Stomach (tissue), 8 donors: ENCODE measurements at regions not wholly inside any gene's neighbourhood (a gene's known extent, or its start where the extent isn't known, plus 50 kb on each side); places are given as distances from the start of the nearest gene placed in this dataset.
A peak's percentile ranks its signal among the peaks of the same experiment; 100 is the strongest.

ENCODE experiments used
- DNase-seq, 2 donors: peaks; one replicate each; pipeline versions ENCODE4 v3.0.0 to v3.0.0-alpha.2; 2013 to 2019
- H3K27ac ChIP-seq, 5 donors: fragments of 200-600 bp in 4 of 5; sonication (generic) in 4 of 5; one replicate each; pipeline ENCODE4 v1.5.1; 2013 to 2019; ENCODE audit warnings: mild to moderate bottlenecking in 1 of 5, moderate library complexity in 1 of 5
- H3K27me3 ChIP-seq, 3 donors: fragments of 200-600 bp; sonication (generic); one replicate each; pipeline ENCODE4 v1.5.1; 2017 to 2019; ENCODE audit warnings: mixed run types in 1 of 3
- H3K36me3 ChIP-seq, 4 donors: fragments of 200-600 bp; sonication (generic); 1 replicate in 3 of 4; 2 replicates in 1 of 4; pipeline ENCODE4 v1.5.1; 2016 to 2019
- H3K4me1 ChIP-seq, 4 donors: fragments of 200-600 bp; sonication (generic); one replicate each; pipeline ENCODE4 v1.5.1; 2016 to 2019
- H3K4me3 ChIP-seq, 4 donors: fragments of 200-600 bp; sonication (generic) in 3 of 4; one replicate each; pipeline ENCODE4 v1.5.1; 2016 to 2019; ENCODE audit warnings: mild to moderate bottlenecking in 1 of 4
- H3K9me3 ChIP-seq, 4 donors: fragments of 200-600 bp; sonication (generic); one replicate each; pipeline ENCODE4 v1.5.1; 2016 to 2019
- EP300 ChIP-seq: sonication (generic); formaldehyde crosslinking; IDR thresholded peaks from one replicate; pipeline ENCODE4 v1.6.1; 2017; ENCODE audit warnings: antibody characterized with exemption
- POLR2A ChIP-seq, 4 donors: fragments of 450-650 bp; IDR thresholded peaks; one replicate each; pipeline ENCODE4 v1.6.1; 2016; ENCODE audit warnings: antibody characterized with exemption in 4 of 4, control low read depth in 2 of 4, mild to moderate bottlenecking in 1 of 4, moderate library complexity in 1 of 4
- POLR2AphosphoS5 ChIP-seq, 3 donors: sonication (generic); formaldehyde crosslinking; IDR thresholded peaks; one replicate each; pipeline ENCODE4 v1.6.1; 2016; ENCODE audit warnings: antibody characterized with exemption in 3 of 3
- WGBS, 5 donors: extraction: QIAGEN DNeasy Blood & Tissue Kit in 3 of 5; methylation state at CpG; one replicate each; pipeline versions ENCODE4 v1.1.5 to v1.1.7; 2013 to 2018; 5-methylcytosine and 5-hydroxymethylcytosine counted together
- intact Hi-C: fragments of 100-400 bp; cut with DNase I; formaldehyde crosslinking; loops from one replicate; pipeline ENCODE4 v1.15.1; 2023; ENCODE audit warnings: low total_unique reads
- TF ChIP-seq, protein P1 (sequence below), 7 experiments: fragments of 450-650 bp in 4 of 7; fragments of 200-600 bp in 3 of 7; sonication (generic) in 3 of 7; IDR thresholded peaks; one replicate each; pipeline ENCODE4 v1.5.1; 2016 to 2019; ENCODE audit warnings: antibody characterized with exemption in 7 of 7, control low read depth in 2 of 7, mild to moderate bottlenecking in 1 of 7
- donor health status: healthy with polysubstance abuse.
- donor health status: Bipolar disorder and iron deficiency.
- donor health status: healthy.

- Histone ChIP-seq H3K9me3 (no peaks in the 10 kb centered on the region), H3K4me1 (peaks cover 0 to 9% (median 4%) of the 10 kb centered on the region in 4 donors), H3K36me3 (no peaks in the 10 kb centered on the region), H3K27me3 (no peaks in the 10 kb centered on the region), H3K4me3 (no peak overlapping the region), H3K27ac (no peak overlapping the region)
- WGBS, 5 donors: 60 to 95% (median 76%) methylated on average over 1 of the region's 1 CpG
- intact Hi-C loops: no loop called here
- DNase-seq: no peak
- TF ChIP-seq POLR2A (IDR thresholded peaks at IDR 0.05) (no peak), EP300 (no peak), POLR2AphosphoS5 (IDR thresholded peaks at IDR 0.05) (no peak)
- TF ChIP-seq, protein P1, sequence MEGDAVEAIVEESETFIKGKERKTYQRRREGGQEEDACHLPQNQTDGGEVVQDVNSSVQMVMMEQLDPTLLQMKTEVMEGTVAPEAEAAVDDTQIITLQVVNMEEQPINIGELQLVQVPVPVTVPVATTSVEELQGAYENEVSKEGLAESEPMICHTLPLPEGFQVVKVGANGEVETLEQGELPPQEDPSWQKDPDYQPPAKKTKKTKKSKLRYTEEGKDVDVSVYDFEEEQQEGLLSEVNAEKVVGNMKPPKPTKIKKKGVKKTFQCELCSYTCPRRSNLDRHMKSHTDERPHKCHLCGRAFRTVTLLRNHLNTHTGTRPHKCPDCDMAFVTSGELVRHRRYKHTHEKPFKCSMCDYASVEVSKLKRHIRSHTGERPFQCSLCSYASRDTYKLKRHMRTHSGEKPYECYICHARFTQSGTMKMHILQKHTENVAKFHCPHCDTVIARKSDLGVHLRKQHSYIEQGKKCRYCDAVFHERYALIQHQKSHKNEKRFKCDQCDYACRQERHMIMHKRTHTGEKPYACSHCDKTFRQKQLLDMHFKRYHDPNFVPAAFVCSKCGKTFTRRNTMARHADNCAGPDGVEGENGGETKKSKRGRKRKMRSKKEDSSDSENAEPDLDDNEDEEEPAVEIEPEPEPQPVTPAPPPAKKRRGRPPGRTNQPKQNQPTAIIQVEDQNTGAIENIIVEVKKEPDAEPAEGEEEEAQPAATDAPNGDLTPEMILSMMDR (IDR thresholded peaks at IDR 0.05): no peak
These were observed 278.1 kb upstream of the JAG1 start for GRCh38 chr20:10951904-10952303.

- H3K4me3 ChIP-seq: no peak overlapping the region
- H3K9me3 ChIP-seq: no peaks in the 10 kb centered on the region
- peaks cover 0 to 9% (median 4%) of the 10 kb centered on the region in 4 donors for H3K4me1 ChIP-seq
- no peaks in the 10 kb centered on the region for H3K27me3 ChIP-seq
- intact Hi-C loops: no loop called here
- TF ChIP-seq EP300: no peak
- TF ChIP-seq, protein P1 (IDR thresholded peaks at IDR 0.05): no peak
- no peak for TF ChIP-seq POLR2A (IDR thresholded peaks at IDR 0.05)
- no peak for TF ChIP-seq POLR2AphosphoS5 (IDR thresholded peaks at IDR 0.05)
- no peak for DNase-seq
- H3K36me3 ChIP-seq: no peaks in the 10 kb centered on the region
- WGBS, 5 donors: 74 to 90% (median 90%) methylated on average over 2 of the region's 2 CpGs
- H3K27ac ChIP-seq: no peak overlapping the region
These were observed 279.6 kb upstream of the JAG1 start for GRCh38 chr20:10953437-10953836.

- Histone ChIP-seq H3K4me3 (no peak overlapping the region), H3K4me1 (peaks cover 0 to 9% (median 4%) of the 10 kb centered on the region in 4 donors), H3K36me3 (no peaks in the 10 kb centered on the region), H3K9me3 (no peaks in the 10 kb centered on the region), H3K27me3 (no peaks in the 10 kb centered on the region), H3K27ac (no peak overlapping the region)
- intact Hi-C loops: no loop called here
- TF ChIP-seq, protein P1 (IDR thresholded peaks at IDR 0.05): no peak
- TF ChIP-seq EP300 (no peak), POLR2AphosphoS5 (IDR thresholded peaks at IDR 0.05) (peak in 1 of 3 donors; percentile 33), POLR2A (IDR thresholded peaks at IDR 0.05) (no peak)
- WGBS, 5 donors: 28 to 55% (median 47%) methylated on average over 6 of the region's 6 CpGs
- peak in 1 of 2 donors; percentile 32 for DNase-seq
These were observed 280.5 kb upstream of the JAG1 start for GRCh38 chr20:10954137-10954840.

DNA sequence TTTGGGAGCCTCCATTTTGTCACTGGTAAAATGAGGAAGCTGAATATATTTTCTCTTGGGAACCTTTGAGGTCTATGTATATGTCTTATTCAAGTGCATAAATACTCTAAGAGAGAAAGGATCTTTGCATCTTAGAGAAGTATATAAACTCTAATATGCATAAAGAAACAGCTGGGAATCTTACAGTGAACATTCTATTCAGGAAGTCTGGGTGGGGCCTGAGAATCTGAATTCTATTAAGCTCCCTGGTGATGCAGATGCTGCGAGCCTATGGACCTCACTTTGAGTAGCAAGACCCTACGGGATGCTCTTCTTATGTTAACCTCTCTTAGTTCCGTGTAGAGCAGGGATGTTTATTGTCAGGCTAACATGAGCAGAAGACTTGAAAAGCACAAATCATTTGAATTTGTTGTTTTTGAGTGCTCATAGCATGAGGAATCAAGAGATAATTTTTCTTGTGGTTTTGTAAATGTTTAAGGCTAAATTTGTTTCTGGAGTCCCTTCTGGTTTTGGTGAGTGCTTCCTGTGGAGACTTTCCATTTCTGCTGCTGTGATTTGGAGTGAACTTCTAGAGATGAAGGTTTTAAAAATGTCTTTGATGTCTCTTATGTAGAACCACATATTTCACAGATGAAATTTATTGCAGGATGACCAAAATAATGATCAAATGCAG, 281.2 kb upstream of the JAG1 start:
- 76 to 95% (median 88%) methylated on average over 3 of the region's 3 CpGs for WGBS, 5 donors
- H3K4me1 ChIP-seq: peaks cover 0 to 9% (median 4%) of the 10 kb centered on the region in 4 donors
- no peaks in the 10 kb centered on the region for H3K9me3 ChIP-seq
- TF ChIP-seq POLR2AphosphoS5 (IDR thresholded peaks at IDR 0.05) (no peak), EP300 (no peak), POLR2A (IDR thresholded peaks at IDR 0.05) (no peak)
- TF ChIP-seq, protein P1 (IDR thresholded peaks at IDR 0.05): no peak
- no peak overlapping the region for H3K4me3 ChIP-seq
- H3K36me3 ChIP-seq: no peaks in the 10 kb centered on the region
- H3K27me3 ChIP-seq: no peaks in the 10 kb centered on the region
- no peak overlapping the region for H3K27ac ChIP-seq
- no peak for DNase-seq
- intact Hi-C loops: no loop called here
